Left lung (tissue), 4 donors: ENCODE measurements at regions not wholly inside any gene's neighbourhood (a gene's known extent, or its start where the extent isn't known, plus 50 kb on each side); places are given as distances from the start of the nearest gene placed in this dataset.

Experiments
- ATAC-seq: fragments of 200-7000 bp; cut with Tn5 transposase; one replicate; pipeline ENCODE4 v1.9.1; 2020; ENCODE audit warnings: moderate library complexity
- DNase-seq, 4 donors: peaks; one replicate each; pipeline ENCODE4 v3.0.0-alpha.2; 2013 to 2020
- H3K27ac ChIP-seq, 2 donors: fragments of 200-600 bp; sonication (generic) in 1 of 2; one replicate each; pipeline versions ENCODE4 v1.5.0 to v1.8.0; 2020 to 2021
- H3K27me3 ChIP-seq, 2 donors: fragments of 200-600 bp; sonication (generic) in 1 of 2; one replicate each; pipeline versions ENCODE4 v1.5.0 to v1.8.0; 2020 to 2021
- H3K36me3 ChIP-seq, 2 donors: fragments of 200-600 bp; sonication (generic) in 1 of 2; one replicate each; pipeline versions ENCODE4 v1.5.0 to v1.8.0; 2020 to 2021
- H3K4me1 ChIP-seq, 2 donors: fragments of 200-600 bp; one replicate each; pipeline ENCODE4 v1.8.0; 2021
- H3K4me3 ChIP-seq, 2 donors: fragments of 200-600 bp; sonication (generic) in 1 of 2; one replicate each; pipeline versions ENCODE4 v1.5.0 to v1.8.0; 2020 to 2021; ENCODE audit warnings: mild to moderate bottlenecking in 1 of 2
- H3K9me3 ChIP-seq, 2 donors: fragments of 200-600 bp; sonication (generic) in 1 of 2; one replicate each; pipeline versions ENCODE4 v1.5.0 to v1.8.0; 2020 to 2021
- intact Hi-C, 2 donors: fragments of 100-400 bp; cut with DNase I; formaldehyde crosslinking; loops; one replicate each; pipeline versions ENCODE4 v1.11.2 to v1.14.2; 2022
- TF ChIP-seq, protein P1 (sequence below), 2 donors: fragments of 200-600 bp; sonication (generic) in 1 of 2; IDR thresholded peaks; one replicate each; pipeline versions ENCODE4 v1.5.0 to v1.8.0; 2021; ENCODE audit warnings: antibody characterized with exemption in 2 of 2
- donor health status: DM: no; HTN: yes; CAD: no.
- donor health status: DM: no; HTN: no; CAD: no.

DNA sequence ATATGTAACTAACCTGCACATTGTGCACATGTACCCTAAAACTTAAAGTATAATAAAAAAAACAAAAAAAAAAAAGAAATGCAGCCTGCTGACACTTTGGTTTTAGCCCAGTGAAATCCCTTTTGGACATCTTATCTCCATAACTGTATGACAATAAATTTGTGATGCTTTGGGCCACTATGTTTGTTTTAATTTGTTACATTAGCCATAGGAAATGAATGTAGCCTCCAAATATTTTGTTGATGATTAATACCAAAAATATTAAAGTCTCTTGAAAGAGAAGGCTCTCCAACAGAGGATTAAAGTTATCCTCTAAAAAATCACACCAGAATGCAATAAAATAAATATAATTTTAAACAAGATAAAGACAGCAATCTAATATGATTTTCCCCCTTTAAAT lies 852.7 kb upstream of the SLIT2 start:
- ATAC-seq (no peak), DNase-seq (no peak)
- Histone ChIP-seq H3K4me3 (no peak overlapping the region), H3K27ac (no peak overlapping the region), H3K9me3 (peaks cover 0 to 4% of the 10 kb centered on the region in 2 donors), H3K4me1 (no peaks in the 10 kb centered on the region), H3K36me3 (no peaks in the 10 kb centered on the region), H3K27me3 (no peaks in the 10 kb centered on the region)
- intact Hi-C loops = no loop called here
- TF ChIP-seq, protein P1, sequence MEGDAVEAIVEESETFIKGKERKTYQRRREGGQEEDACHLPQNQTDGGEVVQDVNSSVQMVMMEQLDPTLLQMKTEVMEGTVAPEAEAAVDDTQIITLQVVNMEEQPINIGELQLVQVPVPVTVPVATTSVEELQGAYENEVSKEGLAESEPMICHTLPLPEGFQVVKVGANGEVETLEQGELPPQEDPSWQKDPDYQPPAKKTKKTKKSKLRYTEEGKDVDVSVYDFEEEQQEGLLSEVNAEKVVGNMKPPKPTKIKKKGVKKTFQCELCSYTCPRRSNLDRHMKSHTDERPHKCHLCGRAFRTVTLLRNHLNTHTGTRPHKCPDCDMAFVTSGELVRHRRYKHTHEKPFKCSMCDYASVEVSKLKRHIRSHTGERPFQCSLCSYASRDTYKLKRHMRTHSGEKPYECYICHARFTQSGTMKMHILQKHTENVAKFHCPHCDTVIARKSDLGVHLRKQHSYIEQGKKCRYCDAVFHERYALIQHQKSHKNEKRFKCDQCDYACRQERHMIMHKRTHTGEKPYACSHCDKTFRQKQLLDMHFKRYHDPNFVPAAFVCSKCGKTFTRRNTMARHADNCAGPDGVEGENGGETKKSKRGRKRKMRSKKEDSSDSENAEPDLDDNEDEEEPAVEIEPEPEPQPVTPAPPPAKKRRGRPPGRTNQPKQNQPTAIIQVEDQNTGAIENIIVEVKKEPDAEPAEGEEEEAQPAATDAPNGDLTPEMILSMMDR (IDR thresholded peaks at IDR 0.05) = no peak

DNA sequence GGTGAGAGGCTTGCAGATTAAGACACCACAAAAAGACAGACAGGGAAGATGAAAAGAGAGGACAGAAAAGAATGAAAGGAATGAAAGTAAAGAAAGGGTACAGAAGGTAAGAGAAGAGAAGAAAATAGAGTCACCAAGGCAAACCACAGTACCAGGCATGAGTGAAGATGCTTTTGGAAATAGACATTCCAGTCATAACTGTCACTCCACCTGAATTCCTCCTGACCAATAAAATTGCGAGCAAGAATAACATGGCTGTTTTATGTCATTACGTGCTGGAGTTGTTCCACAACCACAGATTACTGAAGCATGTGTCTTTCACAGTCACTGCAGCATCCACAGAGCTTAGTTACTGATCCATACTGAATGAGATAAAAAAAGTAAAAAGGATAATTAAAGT lies 864.9 kb upstream of the SLIT2 start:
- H3K4me3 ChIP-seq = no peak overlapping the region
- DNase-seq (no peak), ATAC-seq (no peak)
- TF ChIP-seq, protein P1 (IDR thresholded peaks at IDR 0.05) = no peak
- intact Hi-C loops = no loop called here
- H3K9me3 ChIP-seq = peaks cover 0 to 5% of the 10 kb centered on the region in 2 donors
- no peaks in the 10 kb centered on the region for H3K4me1 ChIP-seq
- H3K27ac ChIP-seq = no peak overlapping the region
- H3K27me3 ChIP-seq = no peaks in the 10 kb centered on the region
- H3K36me3 ChIP-seq = no peaks in the 10 kb centered on the region

DNA sequence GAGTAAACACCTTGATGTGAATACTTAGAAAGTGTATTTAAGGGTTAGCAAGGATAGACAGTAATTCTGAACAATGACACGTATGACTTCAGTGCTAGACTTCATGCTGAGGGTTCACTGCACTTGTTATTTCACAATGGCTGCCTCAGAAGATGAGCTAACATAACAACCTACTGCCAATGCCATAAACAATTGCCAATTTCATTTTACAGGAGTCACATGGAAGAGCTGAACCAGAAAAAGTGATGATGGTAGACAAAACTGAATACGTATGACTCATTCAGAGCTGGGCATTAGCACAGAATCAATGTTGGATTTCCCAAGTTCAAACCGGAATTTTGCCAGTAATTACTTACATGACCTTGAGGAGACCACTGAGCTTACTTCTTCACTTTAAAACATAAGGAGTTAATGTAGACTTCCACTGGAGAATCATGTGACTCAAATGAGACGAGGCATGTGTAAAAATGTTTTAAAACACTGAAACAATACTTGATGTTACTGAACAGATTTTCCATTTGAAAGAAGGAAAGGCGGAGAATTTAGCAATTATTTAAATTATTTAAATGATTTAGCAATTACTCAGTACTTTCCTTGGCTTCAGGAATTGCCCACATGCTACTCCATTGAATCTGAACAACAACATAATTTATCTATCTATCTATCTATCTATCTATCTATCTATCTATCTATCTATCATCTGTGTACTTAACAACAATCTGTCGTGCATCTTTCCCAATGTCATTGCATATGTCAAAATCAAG lies 868.5 kb upstream of the SLIT2 start:
- Histone ChIP-seq H3K9me3 (no peaks in the 10 kb centered on the region), H3K4me1 (no peaks in the 10 kb centered on the region), H3K27me3 (no peaks in the 10 kb centered on the region), H3K36me3 (no peaks in the 10 kb centered on the region), H3K27ac (no peak overlapping the region), H3K4me3 (no peak overlapping the region)
- DNase-seq = no peak
- intact Hi-C loops = no loop called here
- ATAC-seq = no peak
- TF ChIP-seq, protein P1 (IDR thresholded peaks at IDR 0.05) = no peak

DNA sequence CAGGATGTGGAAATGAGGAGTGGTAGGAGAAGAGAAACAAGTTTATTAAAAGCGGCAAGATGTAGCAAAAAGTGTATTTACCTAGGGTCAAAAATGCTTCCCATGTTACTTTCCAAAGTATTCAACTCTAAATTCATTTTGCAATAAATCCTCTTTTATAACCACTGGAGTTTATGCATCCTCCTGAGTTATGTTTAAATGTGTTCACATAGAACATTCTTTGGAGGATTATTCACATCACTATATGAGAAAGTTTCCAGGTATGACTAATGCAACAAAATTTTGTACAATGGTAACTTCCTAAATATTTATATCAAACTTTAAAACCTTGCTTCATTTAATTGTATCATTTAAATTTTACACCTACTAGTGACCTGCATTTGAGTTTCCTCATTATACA lies 870.6 kb upstream of the SLIT2 start:
- no peak for ATAC-seq
- no peaks in the 10 kb centered on the region for H3K4me1 ChIP-seq
- intact Hi-C loops = no loop called here

DNA sequence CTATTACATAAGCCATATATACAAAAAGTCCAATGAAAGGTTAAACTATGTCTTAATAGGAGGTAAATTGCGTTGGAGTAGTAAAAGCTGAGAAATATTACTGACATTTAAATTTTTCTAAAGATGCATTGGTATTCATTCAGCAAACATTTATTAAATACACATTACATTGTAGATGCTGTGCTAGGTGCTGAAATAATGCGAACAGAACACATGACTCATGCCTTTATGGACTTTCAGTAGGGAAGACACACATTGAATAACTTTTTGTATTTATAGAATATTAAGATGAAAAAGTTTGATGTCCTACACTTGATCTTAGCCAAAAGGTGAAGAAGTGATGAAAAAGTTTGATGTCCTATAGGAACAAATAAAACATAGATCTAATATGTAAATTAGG lies 871.1 kb upstream of the SLIT2 start:
- no peaks in the 10 kb centered on the region for H3K4me1 ChIP-seq
- no peak for DNase-seq
- no peaks in the 10 kb centered on the region for H3K9me3 ChIP-seq
- no peaks in the 10 kb centered on the region for H3K27me3 ChIP-seq
- TF ChIP-seq, protein P1 (IDR thresholded peaks at IDR 0.05) = no peak
- no peak overlapping the region for H3K4me3 ChIP-seq
- no peaks in the 10 kb centered on the region for H3K36me3 ChIP-seq
- no peak for ATAC-seq
- H3K27ac ChIP-seq = no peak overlapping the region
- intact Hi-C loops = no loop called here

More for the DNA sequence above, 870.6 kb upstream of the SLIT2 start:
- Histone ChIP-seq H3K27ac (no peak overlapping the region), H3K4me3 (no peak overlapping the region), H3K27me3 (no peaks in the 10 kb centered on the region), H3K36me3 (no peaks in the 10 kb centered on the region), H3K9me3 (no peaks in the 10 kb centered on the region)
- TF ChIP-seq, protein P1 (IDR thresholded peaks at IDR 0.05) = no peak
- no peak for DNase-seq
